Effector memory CD4-positive, alpha-beta T cell (primary cell): ENCODE measurements at regions not wholly inside any gene's neighbourhood (a gene's known extent, or its start where the extent isn't known, plus 50 kb on each side); places are given as distances from the start of the nearest gene placed in this dataset.

Experiments used
- DNase-seq, 3 donors: peaks; one replicate each; pipeline ENCODE4 v3.0.0-alpha.2; 2020
- H3K27ac ChIP-seq: 2 replicates; pipeline ENCODE4 v1.7.0; 2013; ENCODE audit warnings: mild to moderate bottlenecking, low read length, moderate library complexity; ENCODE audit not compliant: insufficient read depth, poor library complexity, severe bottlenecking
- H3K27me3 ChIP-seq: replicated peaks from 2 replicates; pipeline ENCODE4 v1.7.0; 2013; ENCODE audit warnings: mild to moderate bottlenecking, low read length; ENCODE audit not compliant: insufficient read depth, control insufficient read depth, poor library complexity, severe bottlenecking
- H3K36me3 ChIP-seq: 2 replicates; pipeline ENCODE4 v1.7.0; 2013; ENCODE audit warnings: mild to moderate bottlenecking, low read length, moderate library complexity; ENCODE audit not compliant: control insufficient read depth, insufficient read depth
- H3K4me1 ChIP-seq: 2 replicates; pipeline ENCODE4 v1.7.0; 2013; ENCODE audit warnings: low read length, mild to moderate bottlenecking; ENCODE audit not compliant: control insufficient read depth, insufficient read depth, poor library complexity, severe bottlenecking
- H3K4me3 ChIP-seq: 2 replicates; pipeline ENCODE4 v1.7.0; 2013; ENCODE audit warnings: low read length, low read depth, mild to moderate bottlenecking; ENCODE audit not compliant: insufficient read depth, poor library complexity, severe bottlenecking
- H3K9me3 ChIP-seq: 2 replicates; pipeline ENCODE4 v1.7.0; 2013; ENCODE audit warnings: mild to moderate bottlenecking, low read length, moderate library complexity; ENCODE audit not compliant: control insufficient read depth

GRCh38 chr3:144104679-144105078 is 133.1 kb downstream of the DIPK2A start:
- no peaks in the 10 kb centered on the region for H3K36me3 ChIP-seq
- H3K27me3 ChIP-seq, result no peaks in the 10 kb centered on the region
- H3K27ac ChIP-seq, result no peak overlapping the region
- no peaks in the 10 kb centered on the region for H3K9me3 ChIP-seq
- H3K4me3 ChIP-seq, result no peak overlapping the region
- DNase-seq, result no peak
- no peaks in the 10 kb centered on the region for H3K4me1 ChIP-seq

- Histone ChIP-seq H3K4me3 (no peak overlapping the region), H3K27me3 (no peaks in the 10 kb centered on the region), H3K36me3 (no peaks in the 10 kb centered on the region), H3K4me1 (no peaks in the 10 kb centered on the region), H3K9me3 (no peaks in the 10 kb centered on the region), H3K27ac (no peak overlapping the region)
- DNase-seq, result no peak
Observed at GRCh38 chr3:144105542-144105941, 133.9 kb downstream of the DIPK2A start.

- no peak for DNase-seq
- Histone ChIP-seq H3K4me3 (no peak overlapping the region), H3K36me3 (no peaks in the 10 kb centered on the region), H3K4me1 (no peaks in the 10 kb centered on the region), H3K9me3 (no peaks in the 10 kb centered on the region), H3K27ac (no peak overlapping the region), H3K27me3 (no peaks in the 10 kb centered on the region)
Observed at GRCh38 chr3:144106970-144107369, 135.3 kb downstream of the DIPK2A start.

- H3K4me1 ChIP-seq, result no peaks in the 10 kb centered on the region
Observed at GRCh38 chr3:144107923-144108322, 136.3 kb downstream of the DIPK2A start.

GRCh38 chr3:144109944-144110343 is 138.3 kb downstream of the DIPK2A start:
- no peak overlapping the region for H3K27ac ChIP-seq
- H3K4me1 ChIP-seq, result no peaks in the 10 kb centered on the region
- no peaks in the 10 kb centered on the region for H3K36me3 ChIP-seq
- no peak overlapping the region for H3K4me3 ChIP-seq
- H3K9me3 ChIP-seq, result no peaks in the 10 kb centered on the region
- H3K27me3 ChIP-seq, result no peaks in the 10 kb centered on the region
- no peak for DNase-seq

More at GRCh38 chr3:144107923-144108322, 136.3 kb downstream of the DIPK2A start:
- H3K4me3 ChIP-seq, result no peak overlapping the region
- H3K36me3 ChIP-seq, result no peaks in the 10 kb centered on the region
- H3K27me3 ChIP-seq, result no peaks in the 10 kb centered on the region
- DNase-seq, result no peak
- no peak overlapping the region for H3K27ac ChIP-seq
- no peaks in the 10 kb centered on the region for H3K9me3 ChIP-seq

- Histone ChIP-seq H3K4me3 (no peak overlapping the region), H3K9me3 (no peaks in the 10 kb centered on the region), H3K36me3 (no peaks in the 10 kb centered on the region), H3K27me3 (no peaks in the 10 kb centered on the region), H3K27ac (no peak overlapping the region), H3K4me1 (no peaks in the 10 kb centered on the region)
- DNase-seq, result no peak
Observed at GRCh38 chr3:144112036-144112435, 140.4 kb downstream of the DIPK2A start.

GRCh38 chr3:144112437-144112836 is 140.8 kb downstream of the DIPK2A start:
- Histone ChIP-seq H3K36me3 (no peaks in the 10 kb centered on the region), H3K27me3 (no peaks in the 10 kb centered on the region), H3K9me3 (no peaks in the 10 kb centered on the region), H3K4me3 (no peak overlapping the region), H3K4me1 (no peaks in the 10 kb centered on the region), H3K27ac (no peak overlapping the region)
- no peak for DNase-seq

GRCh38 chr3:144114767-144115166 is 143.1 kb downstream of the DIPK2A start:
- H3K4me3 ChIP-seq, result no peak overlapping the region
- H3K27ac ChIP-seq, result no peak overlapping the region
- no peaks in the 10 kb centered on the region for H3K9me3 ChIP-seq
- H3K36me3 ChIP-seq, result no peaks in the 10 kb centered on the region
- no peaks in the 10 kb centered on the region for H3K4me1 ChIP-seq
- DNase-seq, result no peak
- H3K27me3 ChIP-seq, result no peaks in the 10 kb centered on the region

- Histone ChIP-seq H3K4me3 (no peak overlapping the region), H3K27ac (no peak overlapping the region), H3K27me3 (no peaks in the 10 kb centered on the region)
Observed at GRCh38 chr3:144119633-144120032, 148.0 kb downstream of the DIPK2A start.

GRCh38 chr3:144121661-144122060 is 150.0 kb downstream of the DIPK2A start:
- H3K27me3 ChIP-seq, result no peaks in the 10 kb centered on the region
- no peak overlapping the region for H3K27ac ChIP-seq
- DNase-seq, result no peak
- no peak overlapping the region for H3K4me3 ChIP-seq
- no peaks in the 10 kb centered on the region for H3K9me3 ChIP-seq
- H3K36me3 ChIP-seq, result no peaks in the 10 kb centered on the region
- H3K4me1 ChIP-seq, result no peaks in the 10 kb centered on the region

More at GRCh38 chr3:144119633-144120032, 148.0 kb downstream of the DIPK2A start:
- DNase-seq, result no peak
- no peaks in the 10 kb centered on the region for H3K36me3 ChIP-seq
- H3K4me1 ChIP-seq, result no peaks in the 10 kb centered on the region
- H3K9me3 ChIP-seq, result no peaks in the 10 kb centered on the region

GRCh38 chr3:144127014-144127413 is 155.4 kb downstream of the DIPK2A start:
- Histone ChIP-seq H3K27ac (no peak overlapping the region), H3K27me3 (no peaks in the 10 kb centered on the region), H3K36me3 (no peaks in the 10 kb centered on the region), H3K4me1 (no peaks in the 10 kb centered on the region), H3K4me3 (no peak overlapping the region), H3K9me3 (no peaks in the 10 kb centered on the region)
- DNase-seq, result no peak
